AG10803 (cell line): ENCODE measurements at regions not wholly inside any gene's neighbourhood (a gene's known extent, or its start where the extent isn't known, plus 50 kb on each side); places are given as distances from the start of the nearest gene placed in this dataset.

ENCODE experiments used
- DNase-seq: peaks from one replicate; pipeline ENCODE4 v3.0.0; 2010; ENCODE audit warnings: low read depth
- H3K4me3 ChIP-seq: 2 replicates; pipeline ENCODE4 v1.5.1; 2011; ENCODE audit warnings: mild to moderate bottlenecking, low read length, control low read depth
- TF ChIP-seq, protein P1 (sequence below): conservative IDR thresholded peaks from 2 replicates; pipeline ENCODE4 v1.5.1; 2011; ENCODE audit warnings: mild to moderate bottlenecking, low read length, control low read depth, inconsistent platforms

GRCh38 chr5:153905219-153905618, 133.5 kb downstream of the FAM114A2 start:
- no peak overlapping the region for H3K4me3 ChIP-seq
- TF ChIP-seq, protein P1, sequence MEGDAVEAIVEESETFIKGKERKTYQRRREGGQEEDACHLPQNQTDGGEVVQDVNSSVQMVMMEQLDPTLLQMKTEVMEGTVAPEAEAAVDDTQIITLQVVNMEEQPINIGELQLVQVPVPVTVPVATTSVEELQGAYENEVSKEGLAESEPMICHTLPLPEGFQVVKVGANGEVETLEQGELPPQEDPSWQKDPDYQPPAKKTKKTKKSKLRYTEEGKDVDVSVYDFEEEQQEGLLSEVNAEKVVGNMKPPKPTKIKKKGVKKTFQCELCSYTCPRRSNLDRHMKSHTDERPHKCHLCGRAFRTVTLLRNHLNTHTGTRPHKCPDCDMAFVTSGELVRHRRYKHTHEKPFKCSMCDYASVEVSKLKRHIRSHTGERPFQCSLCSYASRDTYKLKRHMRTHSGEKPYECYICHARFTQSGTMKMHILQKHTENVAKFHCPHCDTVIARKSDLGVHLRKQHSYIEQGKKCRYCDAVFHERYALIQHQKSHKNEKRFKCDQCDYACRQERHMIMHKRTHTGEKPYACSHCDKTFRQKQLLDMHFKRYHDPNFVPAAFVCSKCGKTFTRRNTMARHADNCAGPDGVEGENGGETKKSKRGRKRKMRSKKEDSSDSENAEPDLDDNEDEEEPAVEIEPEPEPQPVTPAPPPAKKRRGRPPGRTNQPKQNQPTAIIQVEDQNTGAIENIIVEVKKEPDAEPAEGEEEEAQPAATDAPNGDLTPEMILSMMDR, result no peak; the same call in 1 of the 2 replicates
- DNase-seq, result no peak

DNA sequence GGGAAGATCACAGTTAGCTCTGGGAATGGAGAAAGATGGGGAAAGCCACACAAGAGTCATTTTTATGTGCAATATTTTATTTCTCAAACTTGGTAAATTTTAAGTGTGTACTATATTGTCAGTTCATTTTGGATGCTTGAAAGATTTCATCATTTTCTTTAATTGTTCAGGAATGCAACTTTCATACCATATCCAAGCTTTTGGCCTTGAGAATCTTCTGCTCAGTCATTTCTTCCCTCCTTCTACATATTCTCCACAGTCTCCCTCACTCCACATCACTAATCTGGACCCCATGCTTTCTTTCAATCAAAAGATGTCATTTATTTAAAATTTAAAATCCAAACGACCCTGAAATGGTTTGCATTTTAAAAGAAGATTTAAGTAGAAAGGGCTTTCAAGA, 135.4 kb downstream of the FAM114A2 start:
- H3K4me3 ChIP-seq, result no peak overlapping the region
- TF ChIP-seq, protein P1, result no peak
- peak; percentile 78 for DNase-seq

DNA sequence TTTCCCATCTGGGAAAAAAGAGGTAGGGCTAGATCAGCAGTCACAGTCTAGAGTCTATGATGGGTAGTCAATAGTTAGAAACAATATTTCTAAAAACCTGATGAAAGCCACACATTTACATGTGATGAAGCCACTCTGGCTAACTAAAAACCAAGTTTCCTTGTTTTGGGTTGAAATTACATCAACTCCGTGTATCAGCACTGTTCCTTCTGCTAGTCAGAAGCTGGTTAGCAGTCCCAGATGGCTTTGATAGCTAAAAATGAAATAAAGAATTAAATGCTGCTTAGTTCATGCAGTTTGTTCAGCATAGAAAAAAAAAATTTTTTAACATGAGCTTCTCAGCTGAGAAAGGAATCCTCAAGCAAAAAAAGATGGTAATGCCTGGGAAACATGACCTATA, 136.7 kb downstream of the FAM114A2 start:
- DNase-seq, result peak; percentile 84
- TF ChIP-seq, protein P1, result no peak
- H3K4me3 ChIP-seq, result no peak overlapping the region

DNA sequence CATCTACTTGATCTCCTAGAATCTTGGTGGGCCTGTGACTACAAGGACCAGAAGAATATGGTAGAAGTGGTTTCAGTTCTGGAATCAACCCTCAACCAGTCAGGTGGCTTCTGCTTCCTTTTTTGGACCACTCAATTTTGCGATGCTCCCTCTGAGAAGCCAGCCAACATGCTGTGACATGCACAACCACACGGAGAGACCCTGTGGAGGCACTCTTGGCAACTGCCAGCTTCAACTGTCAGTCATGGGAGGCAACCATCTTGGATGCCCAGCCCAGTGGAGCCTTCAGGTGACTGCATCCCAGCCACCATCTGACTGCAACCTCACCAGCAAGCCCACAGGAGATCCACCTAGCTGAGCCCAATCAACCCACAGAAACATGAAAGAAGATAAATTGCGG, 137.3 kb downstream of the FAM114A2 start:
- TF ChIP-seq, protein P1, result no peak
- DNase-seq, result no peak
- no peak overlapping the region for H3K4me3 ChIP-seq

DNA sequence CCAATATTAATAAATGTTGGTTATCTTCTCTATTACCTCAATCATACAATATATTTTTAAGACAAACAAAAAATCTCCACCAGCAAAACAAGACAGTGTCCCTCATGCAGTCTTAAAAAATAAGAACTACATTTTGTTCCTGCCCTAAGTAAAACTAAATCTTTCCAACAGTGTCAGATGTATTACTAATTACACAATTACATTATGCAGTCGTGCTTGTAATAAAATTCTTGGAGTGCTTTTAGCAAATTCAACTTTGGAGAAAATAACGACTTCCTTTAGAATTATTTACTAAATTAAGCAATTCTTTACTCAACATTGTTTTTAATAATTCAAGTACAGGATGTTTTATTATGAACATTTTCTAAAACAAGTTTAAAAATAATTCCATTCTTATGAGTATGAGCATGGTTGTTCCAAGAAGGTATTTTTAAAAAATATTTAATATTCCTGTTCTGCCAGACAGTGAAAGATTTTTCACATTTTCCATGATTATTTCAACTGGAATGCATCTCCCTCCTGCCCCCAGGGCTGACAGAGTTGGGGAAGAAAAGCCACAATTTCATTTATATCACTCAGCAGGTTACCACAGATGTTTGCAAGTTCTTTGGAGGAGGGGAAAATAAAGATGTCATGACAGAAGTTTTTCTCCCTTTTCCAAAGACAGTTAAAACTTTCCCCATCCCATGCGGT, 137.9 kb downstream of the FAM114A2 start:
- TF ChIP-seq, protein P1, result no peak
- peak; percentile 98 for DNase-seq
- H3K4me3 ChIP-seq, result no peak overlapping the region

DNA sequence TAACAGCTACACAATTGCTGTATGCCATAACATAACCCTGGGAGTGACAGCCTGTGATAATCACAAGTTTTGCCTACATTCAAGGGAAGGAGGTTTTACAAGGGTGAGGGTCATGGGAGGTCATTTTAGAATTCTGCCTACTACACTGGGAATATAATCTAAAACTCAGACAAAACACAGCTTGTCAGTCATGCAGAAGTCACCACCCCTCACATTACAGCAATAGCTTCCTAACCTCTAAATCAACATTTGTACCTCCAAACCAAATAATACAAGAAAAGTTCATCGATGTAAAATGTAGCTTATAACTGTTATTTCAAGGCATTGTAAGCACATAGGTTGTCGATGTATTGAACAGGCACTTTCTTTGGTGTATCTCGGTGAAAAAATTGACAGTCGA, 139.0 kb downstream of the FAM114A2 start:
- DNase-seq, result no peak
- TF ChIP-seq, protein P1, result no peak
- no peak overlapping the region for H3K4me3 ChIP-seq

- DNase-seq, result peak; percentile 61
- TF ChIP-seq, protein P1, result no peak
Observed at GRCh38 chr5:153896701-153897100, 142.0 kb downstream of the FAM114A2 start.

More at GRCh38 chr5:153896701-153897100, 142.0 kb downstream of the FAM114A2 start:
- no peak overlapping the region for H3K4me3 ChIP-seq
